ENCODE measurements at regions not wholly inside any gene's neighbourhood (a gene's known extent, or its start where the extent isn't known, plus 50 kb on each side); places are given as distances from the start of the nearest gene placed in this dataset.
"Not testable (repeated sequence)": the region's sequence is repeated elsewhere in the genome, so short reads cannot be mapped to it uniquely, and the experiment has no call there.

DNA sequence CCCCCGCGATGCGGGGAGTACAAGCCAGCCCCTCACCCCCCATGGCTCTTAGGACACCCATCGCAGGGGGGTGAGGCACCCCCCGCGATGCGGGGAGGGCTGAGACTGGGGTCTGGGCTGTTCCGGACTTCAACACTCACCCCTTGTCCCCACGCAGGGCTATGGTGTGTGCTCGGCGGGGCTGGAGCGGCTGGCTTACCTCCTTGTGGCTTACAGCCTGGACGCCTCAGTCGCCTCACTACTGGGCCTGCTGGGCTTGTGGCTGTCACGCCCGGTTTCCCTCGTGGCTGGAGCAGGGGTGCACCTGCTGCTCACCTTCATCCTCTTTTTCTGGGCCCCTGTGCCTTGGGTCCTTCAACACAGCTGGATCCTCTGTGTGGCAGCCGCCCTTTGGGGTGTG is 87.8 kb upstream of the HMX1 start:
- H3K4me1 ChIP-seq; H3K27ac ChIP-seq; intact Hi-C loops (cut with DNase I); H3K27me3 ChIP-seq; H3K4me3 ChIP-seq; DNase-seq (ENCODE audit: low spot score in 2 of 2); H3K9me3 ChIP-seq; H3K36me3 ChIP-seq: not testable (repeated sequence)

DNA sequence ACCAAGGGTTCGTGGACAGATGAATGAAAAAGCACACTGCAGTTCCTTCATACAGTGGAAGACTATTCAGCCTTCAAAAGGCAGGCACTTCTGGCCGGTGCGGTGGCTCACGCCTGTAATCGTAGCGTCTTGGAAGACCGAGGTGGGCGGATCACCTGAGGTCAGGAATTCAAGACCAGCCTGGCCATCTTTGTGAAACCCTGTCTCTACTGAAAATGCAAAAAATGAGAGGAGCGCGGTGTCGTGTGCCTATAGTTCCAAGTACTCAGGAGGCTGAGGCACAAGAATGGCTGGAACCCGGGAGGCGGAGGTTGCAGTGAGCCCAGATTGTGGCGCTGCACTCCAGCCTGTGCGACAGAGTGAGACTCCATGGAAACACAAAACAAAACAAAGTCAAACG is 82.4 kb upstream of the HMX1 start:
- H3K27me3 ChIP-seq; intact Hi-C loops (cut with DNase I); H3K4me1 ChIP-seq; H3K9me3 ChIP-seq; H3K27ac ChIP-seq; H3K4me3 ChIP-seq; H3K36me3 ChIP-seq; DNase-seq (ENCODE audit: low spot score in 2 of 2): not testable (repeated sequence)

- H3K4me3 ChIP-seq; H3K36me3 ChIP-seq; H3K27ac ChIP-seq; intact Hi-C loops (cut with DNase I); H3K4me1 ChIP-seq; H3K27me3 ChIP-seq; H3K9me3 ChIP-seq: not testable (repeated sequence)
- peak in 1 of 2 donors; percentile 30 for DNase-seq (ENCODE audit: low spot score in 2 of 2)
Measured at GRCh38 chr4:8952791-8953190, 81.2 kb upstream of the HMX1 start.

DNA sequence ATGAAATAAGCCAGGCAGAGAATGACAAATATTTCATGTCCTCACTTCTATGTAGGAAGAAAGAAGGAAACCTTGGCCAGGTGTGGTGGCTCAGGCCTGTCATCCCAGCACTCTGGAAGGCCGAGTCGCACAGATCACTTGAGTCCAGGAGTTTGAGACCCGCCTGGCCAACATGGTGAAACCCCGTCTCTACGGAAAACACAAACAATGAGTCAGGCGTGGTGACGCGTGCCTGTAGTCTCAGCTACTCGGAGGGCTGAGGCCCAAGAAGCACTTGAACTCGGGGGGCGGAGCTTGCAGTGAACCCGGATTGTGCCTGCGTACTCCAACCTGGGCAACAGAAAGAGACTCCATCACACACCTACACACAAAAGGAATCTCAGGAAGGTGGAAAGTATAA is 80.5 kb upstream of the HMX1 start:
- H3K36me3 ChIP-seq; H3K27ac ChIP-seq; H3K4me3 ChIP-seq; H3K9me3 ChIP-seq; H3K4me1 ChIP-seq; H3K27me3 ChIP-seq; intact Hi-C loops (cut with DNase I): not testable (repeated sequence)
- peak in 1 of 2 donors; percentile 12 for DNase-seq (ENCODE audit: low spot score in 2 of 2)

DNA sequence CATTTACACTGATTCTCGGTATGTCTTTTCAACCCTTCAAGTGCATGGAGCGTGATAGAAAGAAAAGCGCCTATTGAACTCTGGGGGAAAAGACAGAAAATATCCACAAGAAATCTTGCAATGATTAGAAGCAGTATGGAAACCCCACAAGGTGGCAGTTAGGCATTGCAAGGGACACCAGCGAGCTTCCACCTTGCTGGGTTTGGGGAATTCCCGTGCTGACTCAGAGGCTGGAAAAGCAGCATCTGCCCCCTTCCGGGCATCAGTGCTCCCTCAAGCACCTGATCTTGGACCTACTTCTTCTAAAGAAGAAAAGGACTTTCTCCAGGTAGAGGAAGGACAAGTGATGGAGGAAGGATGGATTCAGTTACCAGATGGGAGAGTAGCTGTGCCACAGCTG is 73.9 kb upstream of the HMX1 start:
- H3K4me1 ChIP-seq; intact Hi-C loops (cut with DNase I): not testable (repeated sequence)

DNA sequence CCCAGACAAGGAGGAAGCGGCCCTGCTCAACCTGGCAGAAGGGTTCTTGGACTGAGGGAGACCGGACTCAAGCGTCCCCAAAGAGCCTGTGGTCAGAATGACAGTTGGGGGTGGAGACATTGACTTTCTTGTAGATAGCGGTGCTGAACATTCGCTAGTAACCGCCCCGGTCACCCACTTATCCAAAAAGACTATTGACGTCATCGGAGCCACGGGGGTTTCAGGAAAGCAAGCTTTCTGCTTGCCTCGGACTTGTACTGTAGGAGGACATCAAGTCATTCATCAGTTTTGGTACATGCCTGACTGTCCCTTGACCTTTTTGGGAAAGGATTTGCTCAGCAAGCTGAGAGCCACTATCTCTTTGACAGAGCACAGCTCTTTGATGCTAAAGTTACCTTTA is 71.7 kb upstream of the HMX1 start:
- H3K9me3 ChIP-seq; H3K36me3 ChIP-seq; H3K4me1 ChIP-seq; intact Hi-C loops (cut with DNase I); H3K27ac ChIP-seq; H3K27me3 ChIP-seq; DNase-seq (ENCODE audit: low spot score in 2 of 2); H3K4me3 ChIP-seq: not testable (repeated sequence)

More for the DNA sequence above, 73.9 kb upstream of the HMX1 start:
- H3K9me3 ChIP-seq; H3K4me3 ChIP-seq; DNase-seq (ENCODE audit: low spot score in 2 of 2); H3K27me3 ChIP-seq; H3K27ac ChIP-seq; H3K36me3 ChIP-seq: not testable (repeated sequence)

GRCh38 chr4:8942088-8942487 is 70.4 kb upstream of the HMX1 start:
- DNase-seq (ENCODE audit: low spot score in 2 of 2); H3K4me1 ChIP-seq; intact Hi-C loops (cut with DNase I); H3K27ac ChIP-seq; H3K27me3 ChIP-seq; H3K4me3 ChIP-seq; H3K9me3 ChIP-seq; H3K36me3 ChIP-seq: not testable (repeated sequence)

- H3K9me3 ChIP-seq; intact Hi-C loops (cut with DNase I); H3K27me3 ChIP-seq; H3K27ac ChIP-seq; H3K36me3 ChIP-seq; H3K4me3 ChIP-seq; DNase-seq (ENCODE audit: low spot score in 2 of 2); H3K4me1 ChIP-seq: not testable (repeated sequence)
Measured at GRCh38 chr4:8941492-8941805, 69.8 kb upstream of the HMX1 start.

- no peaks in the 10 kb centered on the region for H3K9me3 ChIP-seq
- intact Hi-C loops (cut with DNase I) = no loop called here
- H3K36me3 ChIP-seq = no peaks in the 10 kb centered on the region
- no peak for DNase-seq (ENCODE audit: low spot score in 2 of 2)
- H3K4me1 ChIP-seq = no peaks in the 10 kb centered on the region
- no peak for TF ChIP-seq CTCF (IDR thresholded peaks at IDR 0.05)
- H3K27ac ChIP-seq = no peak overlapping the region
- no peak overlapping the region for H3K4me3 ChIP-seq
- no peaks in the 10 kb centered on the region for H3K27me3 ChIP-seq
Measured at GRCh38 chr4:8940792-8941491, 69.3 kb upstream of the HMX1 start.
